ENCODE measurements at regions not wholly inside any gene's neighbourhood (a gene's known extent, or its start where the extent isn't known, plus 50 kb on each side); places are given as distances from the start of the nearest gene placed in this dataset.

GRCh38 chr14:65910108-65910786 lies 497.7 kb downstream of the FUT8 start:
- DNase-seq = no peak
- no peak for ATAC-seq (ENCODE audit: poor library complexity)
- intact Hi-C loops (cut with DNase I) = no loop called here

DNA sequence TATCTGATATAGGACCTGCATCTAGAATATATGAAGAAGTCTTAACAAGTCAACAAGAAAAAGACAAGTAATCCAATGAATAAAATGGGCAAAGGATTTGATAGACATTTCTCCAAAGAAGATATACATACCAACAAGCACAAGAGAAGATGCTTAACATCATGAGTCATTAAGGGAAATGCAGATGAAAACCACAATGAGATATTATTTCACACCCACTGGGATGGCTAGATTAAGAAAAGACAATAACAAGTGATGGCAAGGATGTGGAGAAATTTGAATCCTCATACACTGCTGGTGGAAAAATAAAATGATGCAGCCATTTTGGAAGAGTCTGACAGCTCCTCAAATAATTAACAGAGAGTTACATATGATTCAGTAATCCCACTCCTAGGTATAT lies 502.6 kb downstream of the FUT8 start:
- no peak for ATAC-seq (ENCODE audit: poor library complexity)
- intact Hi-C loops (cut with DNase I) = no loop called here
- no peak for DNase-seq

DNA sequence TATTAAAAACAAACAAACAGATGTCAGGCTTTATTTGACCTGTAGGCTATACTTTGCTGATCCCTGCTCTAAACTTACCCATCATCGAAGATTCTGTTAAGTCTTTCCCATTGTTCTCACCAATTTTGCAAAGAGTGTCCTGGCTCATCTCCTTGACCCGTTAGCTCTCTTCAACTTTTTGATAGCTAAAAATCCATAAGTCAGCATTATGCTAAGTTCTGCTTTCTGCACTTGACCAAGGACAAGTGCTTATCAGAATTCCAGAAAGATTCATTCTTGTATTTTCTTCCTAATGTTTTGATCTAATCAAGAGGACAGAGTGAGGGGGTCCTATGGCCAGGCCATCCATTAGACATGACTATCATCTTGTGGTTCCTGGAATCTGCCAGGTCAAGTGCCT lies 503.5 kb downstream of the FUT8 start:
- intact Hi-C loops (cut with DNase I) = no loop called here
- DNase-seq (no peak), ATAC-seq (ENCODE audit: poor library complexity) (no peak)

GRCh38 chr14:65920996-65921395 lies 508.5 kb downstream of the FUT8 start:
- DNase-seq (no peak), ATAC-seq (ENCODE audit: poor library complexity) (no peak)
- intact Hi-C loops (cut with DNase I) = no loop called here

DNA sequence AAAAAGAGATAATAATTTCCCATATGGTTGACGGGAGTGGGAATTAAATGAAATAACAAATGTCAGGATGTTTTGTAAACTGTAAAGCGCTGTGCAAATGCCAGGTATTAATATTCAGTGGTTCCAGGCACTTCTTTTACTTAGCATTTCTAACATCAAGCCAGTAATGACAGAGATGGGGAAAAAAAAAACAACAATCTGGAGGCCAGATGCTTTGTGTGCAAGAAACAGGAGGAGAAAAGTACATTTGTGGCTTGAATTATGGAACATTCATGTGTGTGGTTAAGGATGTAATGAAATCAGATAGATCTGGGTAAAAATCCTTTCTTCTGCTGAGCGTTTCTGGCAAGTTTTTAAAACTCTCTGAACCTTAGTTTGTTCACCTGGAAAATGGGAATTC lies 509.6 kb downstream of the FUT8 start:
- DNase-seq = no peak
- ATAC-seq (ENCODE audit: poor library complexity) = no peak
- intact Hi-C loops (cut with DNase I) = no loop called here

GRCh38 chr14:65926504-65926903 lies 514.0 kb downstream of the FUT8 start:
- no peak for ATAC-seq (ENCODE audit: poor library complexity)
- intact Hi-C loops (cut with DNase I) = no loop called here
- DNase-seq = no peak

GRCh38 chr14:65926935-65927700 lies 514.6 kb downstream of the FUT8 start:
- DNase-seq = no peak
- intact Hi-C loops (cut with DNase I) = no loop called here
- ATAC-seq (ENCODE audit: poor library complexity) = no peak

- DNase-seq = peak; percentile 56
- no peak for ATAC-seq (ENCODE audit: poor library complexity)
- intact Hi-C loops (cut with DNase I) = no loop called here
Measured at GRCh38 chr14:65927931-65928356, 515.4 kb downstream of the FUT8 start.

DNA sequence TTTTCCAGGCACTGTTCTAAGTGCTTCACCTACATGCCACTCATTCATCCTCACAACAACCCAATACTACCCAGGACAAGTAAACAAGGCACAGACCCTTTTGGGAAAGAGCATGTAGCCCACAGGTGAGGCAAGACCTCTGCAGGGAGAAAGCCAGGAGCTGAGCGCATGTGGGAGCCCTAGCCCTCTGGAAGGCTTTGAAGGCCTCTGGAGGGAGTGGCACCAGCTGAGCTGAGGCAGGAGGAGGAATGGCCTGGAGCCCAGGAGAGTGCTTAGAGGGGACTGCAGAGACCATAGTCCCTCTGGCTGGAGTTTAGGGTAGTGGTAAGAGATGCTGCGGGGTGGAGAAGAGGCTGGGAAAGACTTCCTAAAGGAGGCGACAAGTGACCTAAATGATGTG lies 516.5 kb downstream of the FUT8 start:
- intact Hi-C loops (cut with DNase I) = no loop called here
- DNase-seq = no peak
- ATAC-seq (ENCODE audit: poor library complexity) = no peak

- DNase-seq (peak; percentile 57), ATAC-seq (ENCODE audit: poor library complexity) (peak; percentile 95)
- intact Hi-C loops (cut with DNase I) = no loop called here
Measured at GRCh38 chr14:65933400-65934069, 521.0 kb downstream of the FUT8 start.

DNA sequence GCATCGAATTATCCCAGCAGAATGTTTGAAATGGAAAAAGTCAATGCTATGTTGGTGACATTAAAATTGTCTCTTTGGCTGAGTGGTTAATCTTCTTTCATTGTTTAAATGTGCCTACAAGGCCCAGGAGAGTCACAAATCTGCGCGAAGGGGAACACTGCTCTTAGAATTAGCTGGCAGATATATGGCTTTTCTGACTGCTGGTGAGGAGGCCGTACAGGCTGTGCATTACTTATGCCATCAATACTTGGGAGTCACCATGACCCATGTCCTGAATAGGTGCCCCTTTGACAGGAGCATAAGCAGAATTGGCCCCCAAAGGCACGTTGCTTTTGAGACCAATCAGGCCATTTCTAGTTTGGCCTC lies 521.5 kb downstream of the FUT8 start:
- ATAC-seq (ENCODE audit: poor library complexity) (no peak), DNase-seq (no peak)
- intact Hi-C loops (cut with DNase I) = no loop called here

GRCh38 chr14:65936342-65936975 lies 523.9 kb downstream of the FUT8 start:
- ATAC-seq (ENCODE audit: poor library complexity) (no peak), DNase-seq (no peak)
- intact Hi-C loops (cut with DNase I) = no loop called here

- DNase-seq (no peak), ATAC-seq (ENCODE audit: poor library complexity) (no peak)
- intact Hi-C loops (cut with DNase I) = no loop called here
Measured at GRCh38 chr14:65937079-65937959, 524.8 kb downstream of the FUT8 start.

- ATAC-seq (ENCODE audit: poor library complexity) = no peak
- DNase-seq = no peak
- intact Hi-C loops (cut with DNase I) = no loop called here
Measured at GRCh38 chr14:65937960-65938316, 525.4 kb downstream of the FUT8 start.

GRCh38 chr14:65938738-65939137 lies 526.2 kb downstream of the FUT8 start:
- ATAC-seq (ENCODE audit: poor library complexity) (no peak), DNase-seq (no peak)
- intact Hi-C loops (cut with DNase I) = no loop called here

- DNase-seq (no peak), ATAC-seq (ENCODE audit: poor library complexity) (no peak)
- intact Hi-C loops (cut with DNase I) = no loop called here
Measured at GRCh38 chr14:65939184-65939583, 526.7 kb downstream of the FUT8 start.

- intact Hi-C loops (cut with DNase I) = no loop called here
- no peak for DNase-seq
- ATAC-seq (ENCODE audit: poor library complexity) = no peak
Measured at GRCh38 chr14:65940056-65940735, 527.7 kb downstream of the FUT8 start.

DNA sequence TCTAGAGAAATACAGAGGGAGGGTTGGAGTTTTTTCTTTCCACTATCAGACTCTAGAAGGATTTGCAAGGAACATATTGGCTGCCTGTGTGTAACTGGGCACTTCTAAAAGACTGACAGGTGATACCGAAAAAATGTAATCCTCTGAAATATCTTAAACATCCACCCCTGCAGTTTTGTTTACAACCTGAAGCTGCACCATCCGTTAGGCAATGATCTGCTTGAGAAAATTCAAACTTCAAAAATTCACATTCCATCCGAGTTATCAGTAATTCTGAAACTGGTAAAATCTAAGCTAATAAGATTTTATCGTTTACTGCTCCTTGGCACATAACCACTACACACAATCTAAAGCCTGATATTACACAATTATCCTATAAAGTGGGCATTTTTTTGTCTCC lies 528.6 kb downstream of the FUT8 start:
- ATAC-seq (ENCODE audit: poor library complexity) (no peak), DNase-seq (no peak)
- intact Hi-C loops (cut with DNase I) = no loop called here

Measured in Right ventricle myocardium superior (tissue), 1 donor.